GM19351 (cell line): ENCODE measurements at regions not wholly inside any gene's neighbourhood (a gene's known extent, or its start where the extent isn't known, plus 50 kb on each side); places are given as distances from the start of the nearest gene placed in this dataset.

Source experiments
- ATAC-seq: cut with Tn5 transposase; IDR thresholded peaks from one replicate; pipeline ENCODE4 v1.9.1; 2021; ENCODE audit warnings: mild to moderate bottlenecking, moderate library complexity; ENCODE audit not compliant: unreplicated experiment

- ATAC-seq, result no peak
Measured at GRCh38 chr11:33476945-33477606, 219.9 kb downstream of the HIPK3 start.

GRCh38 chr11:33475993-33476392 is 218.8 kb downstream of the HIPK3 start:
- ATAC-seq, result no peak

- no peak for ATAC-seq
Measured at GRCh38 chr11:33474866-33475265, 217.7 kb downstream of the HIPK3 start.

- no peak for ATAC-seq
Measured at GRCh38 chr11:33471541-33471940, 214.4 kb downstream of the HIPK3 start.

GRCh38 chr11:33467966-33468365 is 210.8 kb downstream of the HIPK3 start:
- no peak for ATAC-seq

- no peak for ATAC-seq
Measured at GRCh38 chr11:33463059-33463458, 205.9 kb downstream of the HIPK3 start.

- no peak for ATAC-seq
Measured at GRCh38 chr11:33461369-33462125, 204.4 kb downstream of the HIPK3 start.

GRCh38 chr11:33457948-33458347 is 200.8 kb downstream of the HIPK3 start:
- ATAC-seq, result no peak

- no peak for ATAC-seq
Measured at GRCh38 chr11:33455867-33456463, 198.8 kb downstream of the HIPK3 start.

GRCh38 chr11:33454264-33454663 is 197.1 kb downstream of the HIPK3 start:
- no peak for ATAC-seq

- ATAC-seq, result no peak
Measured at GRCh38 chr11:33452836-33453624, 195.8 kb downstream of the HIPK3 start.

GRCh38 chr11:33451364-33451763 is 194.2 kb downstream of the HIPK3 start:
- ATAC-seq, result no peak

- ATAC-seq, result no peak
Measured at GRCh38 chr11:33449798-33450197, 192.6 kb downstream of the HIPK3 start.

GRCh38 chr11:33448461-33449130 is 191.4 kb downstream of the HIPK3 start:
- no peak for ATAC-seq

- ATAC-seq, result no peak
Measured at GRCh38 chr11:33445761-33446161, 188.6 kb downstream of the HIPK3 start.

GRCh38 chr11:33444835-33445594 is 187.8 kb downstream of the HIPK3 start:
- ATAC-seq, result no peak

GRCh38 chr11:33443684-33444083 is 186.5 kb downstream of the HIPK3 start:
- no peak for ATAC-seq

GRCh38 chr11:33438301-33438700 is 181.1 kb downstream of the HIPK3 start:
- ATAC-seq, result no peak

GRCh38 chr11:33437529-33437928 is 180.3 kb downstream of the HIPK3 start:
- no peak for ATAC-seq

GRCh38 chr11:33435216-33435615 is 178.0 kb downstream of the HIPK3 start:
- no peak for ATAC-seq
